ENCODE measurements at regions not wholly inside any gene's neighbourhood (a gene's known extent, or its start where the extent isn't known, plus 50 kb on each side); places are given as distances from the start of the nearest gene placed in this dataset.
"Not testable (repeated sequence)": the region's sequence is repeated elsewhere in the genome, so short reads cannot be mapped to it uniquely, and the experiment has no call there.

- not testable (repeated sequence) for ATAC-seq (replicated peaks); H3K4me3 Mint-ChIP-seq; H3K9me3 Mint-ChIP-seq; H3K27ac Mint-ChIP-seq; H3K4me1 Mint-ChIP-seq; H3K36me3 Mint-ChIP-seq; DNase-seq
- H3K27me3 Mint-ChIP-seq: peaks cover 21 to 37% of the 10 kb centered on the region in 2 donors
These were observed 53.4 kb upstream of the PMCH start for GRCh38 chr12:102251005-102251404.

- Mint-ChIP-seq H3K4me1 (no peaks in the 10 kb centered on the region), H3K4me3 (no peak overlapping the region), H3K36me3 (no peaks in the 10 kb centered on the region)
These were observed 51.6 kb upstream of the PMCH start for GRCh38 chr12:102249079-102249841.

More at GRCh38 chr12:102249079-102249841, 51.6 kb upstream of the PMCH start:
- DNase-seq: no peak
- ATAC-seq (replicated peaks): no peak
- H3K9me3 Mint-ChIP-seq: peaks cover 6% of the 10 kb centered on the region in 2 donors
- peaks cover 16 to 37% of the 10 kb centered on the region in 2 donors for H3K27me3 Mint-ChIP-seq
- no peak overlapping the region for H3K27ac Mint-ChIP-seq
